HS-27A (cell line): ENCODE measurements at regions not wholly inside any gene's neighbourhood (a gene's known extent, or its start where the extent isn't known, plus 50 kb on each side); places are given as distances from the start of the nearest gene placed in this dataset.
"Not testable (repeated sequence)": the region's sequence is repeated elsewhere in the genome, so short reads cannot be mapped to it uniquely, and the experiment has no call there.

Experiments used
- DNase-seq: peaks from one replicate; pipeline ENCODE4 v3.0.0-alpha.2; 2012; ENCODE audit warnings: low read depth, missing footprints

- DNase-seq, result no peak
These were observed 54.1 kb downstream of the FOXG1 start for GRCh38 chr14:28820677-28821076.

GRCh38 chr14:28821993-28822392 lies 55.4 kb downstream of the FOXG1 start:
- no peak for DNase-seq

- no peak for DNase-seq
These were observed 56.7 kb downstream of the FOXG1 start for GRCh38 chr14:28823245-28823644.

GRCh38 chr14:28830115-28830534 lies 63.5 kb downstream of the FOXG1 start:
- DNase-seq, result no peak

GRCh38 chr14:28831126-28831525 lies 64.5 kb downstream of the FOXG1 start:
- DNase-seq, result no peak

- not testable (repeated sequence) for DNase-seq
These were observed 76.0 kb downstream of the FOXG1 start for GRCh38 chr14:28842569-28842968.

- no peak for DNase-seq
These were observed 101.0 kb downstream of the FOXG1 start for GRCh38 chr14:28867571-28867970.

- no peak for DNase-seq
These were observed 103.5 kb downstream of the FOXG1 start for GRCh38 chr14:28870033-28870564.

- DNase-seq, result no peak
These were observed 109.5 kb downstream of the FOXG1 start for GRCh38 chr14:28875934-28876571.

GRCh38 chr14:28876572-28876945 lies 110.0 kb downstream of the FOXG1 start:
- DNase-seq, result no peak

- DNase-seq, result no peak
These were observed 111.3 kb downstream of the FOXG1 start for GRCh38 chr14:28877923-28878322.

- no peak for DNase-seq
These were observed 113.0 kb downstream of the FOXG1 start for GRCh38 chr14:28879573-28879996.

- DNase-seq, result no peak
These were observed 120.4 kb downstream of the FOXG1 start for GRCh38 chr14:28886940-28887339.

- no peak for DNase-seq
These were observed 128.8 kb downstream of the FOXG1 start for GRCh38 chr14:28895389-28895788.

GRCh38 chr14:28896337-28896736 lies 129.8 kb downstream of the FOXG1 start:
- no peak for DNase-seq

GRCh38 chr14:28901631-28902030 lies 135.0 kb downstream of the FOXG1 start:
- DNase-seq, result no peak

GRCh38 chr14:28902930-28903329 lies 136.3 kb downstream of the FOXG1 start:
- DNase-seq, result no peak

- no peak for DNase-seq
These were observed 144.9 kb downstream of the FOXG1 start for GRCh38 chr14:28911521-28911920.

- no peak for DNase-seq
These were observed 146.5 kb downstream of the FOXG1 start for GRCh38 chr14:28913056-28913455.

- no peak for DNase-seq
These were observed 159.5 kb downstream of the FOXG1 start for GRCh38 chr14:28926122-28926521.

- DNase-seq, result no peak
These were observed 165.4 kb downstream of the FOXG1 start for GRCh38 chr14:28931999-28932398.

- no peak for DNase-seq
These were observed 170.0 kb downstream of the FOXG1 start for GRCh38 chr14:28936601-28937000.

GRCh38 chr14:28941758-28942157 lies 175.2 kb downstream of the FOXG1 start:
- DNase-seq, result no peak

- DNase-seq, result no peak
These were observed 178.0 kb downstream of the FOXG1 start for GRCh38 chr14:28944605-28945004.
